ENCODE measurements at regions not wholly inside any gene's neighbourhood (a gene's known extent, or its start where the extent isn't known, plus 50 kb on each side); places are given as distances from the start of the nearest gene placed in this dataset.

- Histone ChIP-seq H3K79me2 (ENCODE audit: control insufficient read depth, insufficient read depth, low read length) (no peaks in the 10 kb centered on the region), H3K9me3 (replicated peaks; ENCODE audit: control insufficient read depth, insufficient read depth, low read length) (no peaks in the 10 kb centered on the region), H3K36me3 (ENCODE audit: control insufficient read depth in 2 of 2, insufficient read depth in 2 of 2, low read length in 1 of 2) (no peaks in the 10 kb centered on the region), H4K20me1 (ENCODE audit: control insufficient read depth, insufficient read depth) (no peaks in the 10 kb centered on the region), H2AFZ (ENCODE audit: control insufficient read depth, low read depth, low read length) (no peak overlapping the region), H3K9ac (ENCODE audit: control insufficient read depth, insufficient read depth, low read length) (no peak overlapping the region), H3K4me3 (no peak overlapping the region), H3K4me1 (ENCODE audit: control insufficient read depth, insufficient read depth, low read length) (no peaks in the 10 kb centered on the region), H3K27me3 (replicated peaks in 1 of 2; ENCODE audit: control insufficient read depth in 2 of 2, insufficient read depth in 2 of 2, low read length in 1 of 2) (no peaks in the 10 kb centered on the region), H3K4me2 (ENCODE audit: control insufficient read depth, insufficient read depth) (no peak overlapping the region), H3K27ac (ENCODE audit: control insufficient read depth, insufficient read depth) (no peak overlapping the region)
- ChIA-PET CTCF (interaction anchor here (1.2 kb wide), 1 partner anchor 35 kb away, joined by 3 read pairs; no protein-coding TSS in a partner anchor), RAD21 (ENCODE audit: unreplicated experiment) (no interaction called here), SMC1A (ENCODE audit: uncharacterized antibody, unreplicated experiment) (no interaction called here), POLR2A (no interaction called here)
- FAIRE-seq (no peak), DNase-seq (ENCODE audit: low read depth, low spot score) (no peak), ATAC-seq (no peak)
- in situ Hi-C loops (cut with MboI): no loop called here
- intact Hi-C loops (cut with micrococcal nuclease; ENCODE audit: unreplicated experiment): no loop called here
- no TSS peak for BruUV-seq (replicated peaks)
- 37% methylated on average over 3 of the region's 3 CpGs for WGBS (ENCODE audit: insufficient coverage, insufficient replicate concordance, low lambda C conversion rate, missing lambda C conversion rate)
- TF ChIP-seq ATF2 (IDR thresholded peaks at IDR 0.05; ENCODE audit: low read length): no peak
- TF ChIP-seq POLR2AphosphoS5 (IDR thresholded peaks at IDR 0.05; ENCODE audit: low read length): no peak
- TF ChIP-seq KLF5 (IDR thresholded peaks at IDR 0.05; ENCODE audit: partially characterized antibody): no peak
- no peak for TF ChIP-seq E2F4 (IDR thresholded peaks at IDR 0.05; ENCODE audit: low read depth, low read length)
- no peak for TF ChIP-seq ZNF592 (IDR thresholded peaks at IDR 0.05)
- TF ChIP-seq STAT3 (IDR thresholded peaks at IDR 0.05; ENCODE audit: low read depth, low read length): no peak
- TF ChIP-seq ZNF207 (IDR thresholded peaks at IDR 0.05; ENCODE audit: borderline replicate concordance): no peak
- no peak for TF ChIP-seq SKIL (IDR thresholded peaks at IDR 0.05; ENCODE audit: low read depth, poor library complexity, severe bottlenecking)
- no peak for TF ChIP-seq NBN (IDR thresholded peaks at IDR 0.05)
- TF ChIP-seq ZNF217 (IDR thresholded peaks at IDR 0.05): no peak
- TF ChIP-seq HDAC2 (IDR thresholded peaks at IDR 0.05): no peak
- no peak for TF ChIP-seq RBBP5 (conservative IDR thresholded peaks at IDR 0.05)
Observed at GRCh38 chr3:76010252-76010651, 224.9 kb upstream of the ZNF717 start.
